Spleen (tissue), 11 donors: ENCODE measurements at regions not wholly inside any gene's neighbourhood (a gene's known extent, or its start where the extent isn't known, plus 50 kb on each side); places are given as distances from the start of the nearest gene placed in this dataset.

ENCODE experiments used
- DNase-seq: peaks from one replicate; pipeline ENCODE4 v3.0.0-alpha.2; 2020
- H3K27ac ChIP-seq, 8 donors: fragments of 200-600 bp; sonication (generic) in 7 of 8; 1 replicate in 4 of 8; 2 replicates in 4 of 8; pipeline versions ENCODE4 v1.5.0 to v1.8.0; 2016 to 2021; ENCODE audit warnings: inconsistent platforms in 4 of 8, mild to moderate bottlenecking in 4 of 8, moderate library complexity in 1 of 8
- H3K27me3 ChIP-seq, 7 donors: fragments of 200-600 bp; sonication (generic) in 6 of 7; replicated peaks in 1 of 7; 1 replicate in 4 of 7; 2 replicates in 3 of 7; pipeline versions ENCODE4 v1.5.0 to v1.8.0; 2016 to 2021; ENCODE audit warnings: inconsistent platforms in 3 of 7, mild to moderate bottlenecking in 1 of 7
- H3K36me3 ChIP-seq, 6 donors: fragments of 200-600 bp; sonication (generic) in 5 of 6; 1 replicate in 4 of 6; 2 replicates in 2 of 6; pipeline versions ENCODE4 v1.5.0 to v1.8.0; 2016 to 2021; ENCODE audit warnings: inconsistent platforms in 2 of 6
- H3K4me1 ChIP-seq, 6 donors: fragments of 200-600 bp; sonication (generic) in 5 of 6; 1 replicate in 3 of 6; 2 replicates in 3 of 6; pipeline versions ENCODE4 v1.5.0 to v1.8.0; 2016 to 2021; ENCODE audit warnings: inconsistent platforms in 3 of 6
- H3K4me3 ChIP-seq, 8 donors: fragments of 200-600 bp; sonication (generic) in 7 of 8; 1 replicate in 4 of 8; 2 replicates in 4 of 8; pipeline versions ENCODE4 v1.5.0 to v1.8.0; 2016 to 2021; ENCODE audit warnings: inconsistent platforms in 4 of 8, mild to moderate bottlenecking in 4 of 8, moderate library complexity in 2 of 8
- H3K9me3 ChIP-seq, 8 donors: fragments of 200-600 bp; sonication (generic) in 7 of 8; 1 replicate in 4 of 8; 2 replicates in 4 of 8; pipeline versions ENCODE4 v1.5.0 to v1.8.0; 2016 to 2021; ENCODE audit warnings: inconsistent platforms in 4 of 8
- POLR2A ChIP-seq, 3 donors: fragments of 450-650 bp; IDR thresholded peaks; one replicate each; pipeline ENCODE4 v1.5.1; 2017; ENCODE audit warnings: antibody characterized with exemption in 3 of 3, mild to moderate bottlenecking in 1 of 3
- POLR2AphosphoS5 ChIP-seq, 3 donors: sonication (generic); formaldehyde crosslinking; IDR thresholded peaks; one replicate each; pipeline ENCODE4 v1.5.1; 2017; ENCODE audit warnings: antibody characterized with exemption in 3 of 3
- WGBS, 5 donors: extraction: QIAGEN DNeasy Blood & Tissue Kit in 3 of 5; methylation state at CpG; one replicate each; pipeline versions ENCODE4 v1.1.5 to v1.1.7; 2013 to 2018; 5-methylcytosine and 5-hydroxymethylcytosine counted together
- intact Hi-C: fragments of 100-400 bp; cut with DNase I; formaldehyde crosslinking; loops from one replicate; pipeline ENCODE4 v1.15.0; 2023; ENCODE audit warnings: low total_unique reads
- TF ChIP-seq, protein P1 (sequence below), 11 experiments: fragments of 200-600 bp in 7 of 11; fragments of 450-650 bp in 4 of 11; sonication (generic) in 4 of 11; IDR thresholded peaks in 8 of 11; conservative IDR thresholded peaks in 3 of 11; 1 replicate in 7 of 11; 2 replicates in 4 of 11; pipeline versions ENCODE4 v1.4.0 to v1.8.0; 2016 to 2021; ENCODE audit warnings: antibody characterized with exemption in 11 of 11, inconsistent platforms in 4 of 11, mild to moderate bottlenecking in 1 of 11
- donor health status: healthy with polysubstance abuse.
- donor health status: DM: no; HTN: no; CAD: no; lungs with moderate emphysema.
- donor health status: DM: no; HTN: no; CAD: no.
- donor health status: Bipolar disorder and iron deficiency.
- donor health status: healthy.
- donor health status: DM: no; HTN: no; CAD: no.
- donor health status: DM: yes; HTN: yes; CAD: no.

DNA sequence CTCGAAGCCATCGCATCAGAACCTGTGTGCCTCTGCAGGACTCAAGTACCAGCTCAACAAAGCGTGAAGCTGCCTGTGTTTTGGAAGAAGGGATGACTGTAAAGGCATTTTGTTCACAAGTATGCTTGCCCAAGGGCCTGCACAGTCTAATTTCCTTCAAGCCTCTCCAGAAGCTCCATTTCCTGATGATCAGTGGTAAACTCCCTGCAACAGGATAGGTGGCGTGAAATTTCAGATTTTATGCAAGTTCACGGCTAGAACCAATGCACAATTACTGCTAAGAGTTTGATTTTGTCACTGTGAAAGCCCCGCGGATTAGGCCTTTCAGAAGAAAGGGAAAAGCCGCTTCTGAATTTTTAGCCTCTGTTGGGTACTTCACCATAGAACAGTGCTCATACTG, 89.2 kb upstream of the TAPT1 start:
- no peaks in the 10 kb centered on the region for H3K9me3 ChIP-seq
- no peaks in the 10 kb centered on the region for H3K36me3 ChIP-seq
- no peak for TF ChIP-seq POLR2AphosphoS5 (IDR thresholded peaks at IDR 0.05)
- TF ChIP-seq, protein P1, sequence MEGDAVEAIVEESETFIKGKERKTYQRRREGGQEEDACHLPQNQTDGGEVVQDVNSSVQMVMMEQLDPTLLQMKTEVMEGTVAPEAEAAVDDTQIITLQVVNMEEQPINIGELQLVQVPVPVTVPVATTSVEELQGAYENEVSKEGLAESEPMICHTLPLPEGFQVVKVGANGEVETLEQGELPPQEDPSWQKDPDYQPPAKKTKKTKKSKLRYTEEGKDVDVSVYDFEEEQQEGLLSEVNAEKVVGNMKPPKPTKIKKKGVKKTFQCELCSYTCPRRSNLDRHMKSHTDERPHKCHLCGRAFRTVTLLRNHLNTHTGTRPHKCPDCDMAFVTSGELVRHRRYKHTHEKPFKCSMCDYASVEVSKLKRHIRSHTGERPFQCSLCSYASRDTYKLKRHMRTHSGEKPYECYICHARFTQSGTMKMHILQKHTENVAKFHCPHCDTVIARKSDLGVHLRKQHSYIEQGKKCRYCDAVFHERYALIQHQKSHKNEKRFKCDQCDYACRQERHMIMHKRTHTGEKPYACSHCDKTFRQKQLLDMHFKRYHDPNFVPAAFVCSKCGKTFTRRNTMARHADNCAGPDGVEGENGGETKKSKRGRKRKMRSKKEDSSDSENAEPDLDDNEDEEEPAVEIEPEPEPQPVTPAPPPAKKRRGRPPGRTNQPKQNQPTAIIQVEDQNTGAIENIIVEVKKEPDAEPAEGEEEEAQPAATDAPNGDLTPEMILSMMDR (IDR thresholded peaks at IDR 0.05 in 8 of 11, conservative IDR thresholded peaks at IDR 0.05 in 3 of 11), result no peak
- TF ChIP-seq POLR2A (IDR thresholded peaks at IDR 0.05), result no peak
- H3K4me1 ChIP-seq, result no peaks in the 10 kb centered on the region
- no peak overlapping the region for H3K27ac ChIP-seq
- intact Hi-C loops, result no loop called here
- no peaks in the 10 kb centered on the region for H3K27me3 ChIP-seq
- WGBS, 5 donors, result 72 to 92% (median 90%) methylated on average over 8 of the region's 8 CpGs
- no peak overlapping the region for H3K4me3 ChIP-seq
- DNase-seq, result no peak

DNA sequence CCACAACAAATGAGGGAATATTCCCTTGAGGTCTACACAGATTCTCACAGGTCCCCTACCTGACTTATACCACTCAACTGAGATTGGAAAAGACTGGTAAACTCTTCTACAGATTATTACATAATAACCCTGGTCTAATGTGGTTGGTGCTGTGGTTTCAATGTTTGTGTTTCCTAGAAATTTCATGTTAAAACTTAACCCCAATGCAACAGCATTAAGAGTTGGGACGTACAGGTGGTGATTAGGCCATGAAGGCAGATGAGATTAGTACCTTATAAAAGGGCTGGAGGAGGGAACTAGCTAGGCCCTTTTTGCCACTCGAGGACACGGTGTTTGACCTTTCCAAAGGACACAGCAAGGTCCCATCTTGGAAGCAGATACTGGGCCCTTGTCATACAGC, 84.3 kb upstream of the TAPT1 start:
- DNase-seq, result no peak
- Histone ChIP-seq H3K36me3 (no peaks in the 10 kb centered on the region), H3K4me1 (no peaks in the 10 kb centered on the region), H3K9me3 (no peaks in the 10 kb centered on the region), H3K27ac (no peak overlapping the region), H3K27me3 (no peaks in the 10 kb centered on the region), H3K4me3 (no peak overlapping the region)
- intact Hi-C loops, result no loop called here
- TF ChIP-seq POLR2A (IDR thresholded peaks at IDR 0.05) (no peak), POLR2AphosphoS5 (IDR thresholded peaks at IDR 0.05) (no peak)
- TF ChIP-seq, protein P1 (IDR thresholded peaks at IDR 0.05 in 8 of 11, conservative IDR thresholded peaks at IDR 0.05 in 3 of 11), result no peak
- WGBS, 5 donors, result 59 to 83% (median 75%) methylated on average over 3 of the region's 3 CpGs

DNA sequence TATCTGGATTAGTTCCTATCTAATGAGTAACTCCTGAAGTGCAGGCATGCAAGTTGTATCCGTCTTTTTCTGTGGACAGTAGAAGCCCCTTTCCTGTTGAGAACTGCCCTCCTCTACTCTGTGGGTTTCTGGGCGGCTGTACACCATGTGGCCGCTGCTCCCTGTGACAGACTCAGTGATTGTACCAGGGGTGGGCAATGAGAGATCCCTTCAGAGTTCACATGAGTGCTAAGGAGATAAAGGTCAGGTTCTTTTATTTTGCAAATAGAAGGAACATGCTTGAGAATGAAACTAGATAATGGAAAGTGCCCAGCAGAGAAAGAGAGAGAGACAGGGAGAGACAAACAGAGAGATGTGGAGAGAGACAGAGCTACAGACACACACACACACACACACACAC, 76.4 kb upstream of the TAPT1 start:
- H3K27me3 ChIP-seq, result no peaks in the 10 kb centered on the region
- no peak overlapping the region for H3K27ac ChIP-seq
- TF ChIP-seq POLR2AphosphoS5 (IDR thresholded peaks at IDR 0.05) (no peak), POLR2A (IDR thresholded peaks at IDR 0.05) (no peak)
- TF ChIP-seq, protein P1 (IDR thresholded peaks at IDR 0.05 in 8 of 11, conservative IDR thresholded peaks at IDR 0.05 in 3 of 11), result no peak
- intact Hi-C loops, result no loop called here
- no peak for DNase-seq
- H3K4me3 ChIP-seq, result no peak overlapping the region
- no peaks in the 10 kb centered on the region for H3K36me3 ChIP-seq
- H3K9me3 ChIP-seq, result no peaks in the 10 kb centered on the region
- WGBS, 5 donors, result 78 to 96% (median 90%) methylated on average over 3 of the region's 3 CpGs
- H3K4me1 ChIP-seq, result no peaks in the 10 kb centered on the region

DNA sequence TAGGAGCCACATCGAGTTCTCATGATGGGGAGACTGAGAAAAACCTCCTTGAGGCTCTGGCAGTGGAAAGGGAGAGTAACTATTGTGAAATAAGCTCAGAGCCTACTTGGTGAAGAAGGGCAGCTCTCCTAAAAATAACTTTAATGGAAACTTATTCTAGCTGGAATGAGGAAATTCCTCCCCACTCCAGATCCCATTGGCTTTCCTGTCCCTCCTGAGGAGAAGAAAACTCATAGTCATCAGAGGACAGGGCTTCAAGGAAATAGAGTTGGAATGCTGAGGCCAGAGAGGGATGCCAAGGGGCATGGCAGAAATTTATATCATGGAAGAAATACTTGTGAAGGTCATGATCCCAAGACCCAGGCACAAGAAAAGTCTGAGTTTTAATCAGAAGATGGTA, 70.7 kb upstream of the TAPT1 start:
- H3K4me1 ChIP-seq, result no peaks in the 10 kb centered on the region
- DNase-seq, result no peak
- no peak overlapping the region for H3K27ac ChIP-seq
- WGBS, 5 donors, result 69 to 90% (median 74%) methylated on average over 1 of the region's 1 CpG
- no peaks in the 10 kb centered on the region for H3K9me3 ChIP-seq
- no peak for TF ChIP-seq POLR2A (IDR thresholded peaks at IDR 0.05)
- TF ChIP-seq, protein P1 (IDR thresholded peaks at IDR 0.05 in 8 of 11, conservative IDR thresholded peaks at IDR 0.05 in 3 of 11), result no peak
- TF ChIP-seq POLR2AphosphoS5 (IDR thresholded peaks at IDR 0.05), result no peak
- H3K27me3 ChIP-seq, result no peaks in the 10 kb centered on the region
- no peak overlapping the region for H3K4me3 ChIP-seq
- intact Hi-C loops, result loop anchor here (10.0 kb wide), 2 partner anchors 1028 to 1148 kb away; no protein-coding TSS in a partner anchor
- H3K36me3 ChIP-seq, result no peaks in the 10 kb centered on the region
